ENCODE measurements at regions not wholly inside any gene's neighbourhood (a gene's known extent, or its start where the extent isn't known, plus 50 kb on each side); places are given as distances from the start of the nearest gene placed in this dataset.
A peak's percentile ranks its signal among the peaks of the same experiment; 100 is the strongest.

DNA sequence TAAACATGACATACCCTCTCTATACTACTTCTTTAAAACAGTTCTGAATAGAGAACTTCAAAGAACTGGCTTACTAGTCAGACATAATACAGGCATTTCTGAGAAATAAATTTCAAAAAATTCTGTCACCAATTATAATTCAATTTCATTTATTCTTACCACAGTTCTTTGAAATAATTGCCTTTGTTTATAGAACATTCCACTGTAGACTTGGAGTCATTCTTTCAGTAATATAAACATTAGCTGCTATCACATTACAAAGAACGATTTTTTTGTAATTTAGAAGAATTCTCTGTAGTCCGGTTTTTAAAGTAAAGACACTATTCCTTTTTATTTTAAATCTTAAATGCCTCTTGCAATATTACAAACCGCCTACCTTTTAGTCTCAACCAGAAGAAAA, 146.4 kb upstream of the COL11A1 start:
- H3K4me3 ChIP-seq (ENCODE audit: low read depth, low read length), result no peak overlapping the region
- DNase-seq, result no peak
- H3K27ac ChIP-seq, result peak overlapping the region; percentile 25
- no peaks in the 10 kb centered on the region for H3K36me3 ChIP-seq (replicated peaks)
- in situ Hi-C loops (cut with HindIII; ENCODE audit: low pct_ligation_motif_present, low sequenced_read_pairs), result no loop called here
- no peaks in the 10 kb centered on the region for H3K27me3 ChIP-seq (replicated peaks)
- TF ChIP-seq CTCF (IDR thresholded peaks at IDR 0.05; ENCODE audit: low read depth, low read length, missing control alignments), result no peak

GRCh38 chr1:103250441-103250861, 142.1 kb upstream of the COL11A1 start:
- no peak for TF ChIP-seq CTCF (IDR thresholded peaks at IDR 0.05; ENCODE audit: low read depth, low read length, missing control alignments)
- Histone ChIP-seq H3K27ac (peak overlapping the region; percentile 69), H3K4me3 (ENCODE audit: low read depth, low read length) (no peak overlapping the region), H3K27me3 (replicated peaks) (no peaks in the 10 kb centered on the region), H3K36me3 (replicated peaks) (no peaks in the 10 kb centered on the region)
- DNase-seq, result peak; percentile 89
- in situ Hi-C loops (cut with HindIII; ENCODE audit: low pct_ligation_motif_present, low sequenced_read_pairs), result no loop called here

- no peaks in the 10 kb centered on the region for H3K36me3 ChIP-seq (replicated peaks)
- TF ChIP-seq CTCF (IDR thresholded peaks at IDR 0.05; ENCODE audit: low read depth, low read length, missing control alignments), result no peak
- DNase-seq, result no peak
- no peak overlapping the region for H3K27ac ChIP-seq
- H3K27me3 ChIP-seq (replicated peaks), result no peaks in the 10 kb centered on the region
- in situ Hi-C loops (cut with HindIII; ENCODE audit: low pct_ligation_motif_present, low sequenced_read_pairs), result no loop called here
- H3K4me3 ChIP-seq (ENCODE audit: low read depth, low read length), result no peak overlapping the region
Observed at GRCh38 chr1:103248417-103249102, 140.2 kb upstream of the COL11A1 start.

DNA sequence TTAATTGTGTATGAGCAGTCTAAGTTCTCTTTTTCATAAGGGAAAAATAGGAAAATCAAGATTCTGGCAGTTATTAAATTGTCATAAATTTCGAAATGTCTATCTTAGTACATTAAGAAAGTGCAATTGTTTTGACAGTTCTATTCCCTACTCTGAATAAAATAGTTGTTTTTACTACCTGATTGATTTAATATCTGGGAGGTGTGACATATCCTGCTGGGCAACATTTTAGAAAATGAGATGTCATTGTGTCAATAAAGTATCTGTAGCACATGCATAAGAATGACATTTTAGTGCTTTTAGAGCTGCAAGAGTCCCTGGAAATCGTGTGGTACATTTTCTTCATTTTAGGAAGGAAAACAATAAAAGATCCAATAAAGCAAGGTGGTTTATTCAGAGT, 139.2 kb upstream of the COL11A1 start:
- Histone ChIP-seq H3K27ac (no peak overlapping the region), H3K4me3 (ENCODE audit: low read depth, low read length) (no peak overlapping the region), H3K27me3 (replicated peaks) (no peaks in the 10 kb centered on the region), H3K36me3 (replicated peaks) (no peaks in the 10 kb centered on the region)
- no peak for DNase-seq
- no peak for TF ChIP-seq CTCF (IDR thresholded peaks at IDR 0.05; ENCODE audit: low read depth, low read length, missing control alignments)
- in situ Hi-C loops (cut with HindIII; ENCODE audit: low pct_ligation_motif_present, low sequenced_read_pairs), result no loop called here

DNA sequence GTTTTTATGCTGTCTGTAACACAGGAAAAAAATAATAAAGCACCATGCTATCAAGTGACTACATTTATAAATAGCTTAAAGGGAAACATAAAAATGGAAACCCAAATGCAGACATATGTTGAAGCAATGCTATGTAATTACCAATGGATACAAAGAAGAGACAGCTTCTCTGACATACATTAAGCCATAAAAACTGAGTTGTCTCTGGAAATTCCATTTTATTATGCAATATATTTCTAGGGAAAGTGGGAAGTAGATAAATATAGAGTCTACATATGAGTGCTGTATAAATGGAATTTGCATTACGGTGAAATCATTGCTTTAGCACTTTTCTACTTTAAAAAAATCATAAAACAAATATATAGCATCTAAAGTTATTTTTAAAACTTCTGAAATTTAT, 135.2 kb upstream of the COL11A1 start:
- no peaks in the 10 kb centered on the region for H3K27me3 ChIP-seq (replicated peaks)
- no peak for TF ChIP-seq CTCF (IDR thresholded peaks at IDR 0.05; ENCODE audit: low read depth, low read length, missing control alignments)
- in situ Hi-C loops (cut with HindIII; ENCODE audit: low pct_ligation_motif_present, low sequenced_read_pairs), result no loop called here
- H3K4me3 ChIP-seq (ENCODE audit: low read depth, low read length), result no peak overlapping the region
- H3K27ac ChIP-seq, result no peak overlapping the region
- H3K36me3 ChIP-seq (replicated peaks), result no peaks in the 10 kb centered on the region
- no peak for DNase-seq

GRCh38 chr1:103239034-103239433, 130.7 kb upstream of the COL11A1 start:
- Histone ChIP-seq H3K27me3 (replicated peaks) (no peaks in the 10 kb centered on the region), H3K27ac (no peak overlapping the region), H3K4me3 (ENCODE audit: low read depth, low read length) (no peak overlapping the region), H3K36me3 (replicated peaks) (no peaks in the 10 kb centered on the region)
- in situ Hi-C loops (cut with HindIII; ENCODE audit: low pct_ligation_motif_present, low sequenced_read_pairs), result no loop called here
- no peak for TF ChIP-seq CTCF (IDR thresholded peaks at IDR 0.05; ENCODE audit: low read depth, low read length, missing control alignments)
- DNase-seq, result no peak
